Activated CD8-positive, alpha-beta T cell treated with anti-CD3 and anti-CD28 coated beads for 36 hours (primary cell): ENCODE measurements at regions not wholly inside any gene's neighbourhood (a gene's known extent, or its start where the extent isn't known, plus 50 kb on each side); places are given as distances from the start of the nearest gene placed in this dataset.
"Not testable (repeated sequence)": the region's sequence is repeated elsewhere in the genome, so short reads cannot be mapped to it uniquely, and the experiment has no call there.

ENCODE experiments used
- ATAC-seq: fragments of 200-7000 bp; cut with Tn5 transposase; one replicate; pipeline ENCODE4 v1.10.0; 2021; ENCODE audit warnings: mild to moderate bottlenecking, moderate library complexity
- CTCF ChIA-PET: fragments of 350-600 bp; sonication (Branson Sonifier 250); formaldehyde crosslinking; loops from one replicate; lab custom pipeline; 2021; ENCODE audit warnings: antibody characterized with exemption; lab: Charles Lee
- POLR2A ChIA-PET: fragments of 350-600 bp; sonication (Branson Sonifier 250); formaldehyde crosslinking; loops from one replicate; lab custom pipeline; 2021; ENCODE audit warnings: antibody characterized with exemption; lab: Charles Lee
- DNase-seq: peaks from one replicate; pipeline ENCODE4 v3.0.0-alpha.2; 2020
- H3K27ac Mint-ChIP-seq: one replicate; pipeline ENCODE4 v1.8.0; 2021; ENCODE audit warnings: mild to moderate bottlenecking, mixed read lengths
- H3K27me3 Mint-ChIP-seq: one replicate; pipeline ENCODE4 v1.8.0; 2021; ENCODE audit warnings: mixed read lengths
- H3K36me3 Mint-ChIP-seq: one replicate; pipeline ENCODE4 v1.8.0; 2021; ENCODE audit warnings: low read depth, mixed read lengths
- H3K4me1 Mint-ChIP-seq: one replicate; pipeline ENCODE4 v1.8.0; 2021; ENCODE audit warnings: low read depth, mixed read lengths
- H3K4me3 Mint-ChIP-seq: one replicate; pipeline ENCODE4 v1.8.0; 2021; ENCODE audit warnings: mild to moderate bottlenecking, moderate library complexity, mixed read lengths
- H3K9me3 Mint-ChIP-seq: one replicate; pipeline ENCODE4 v1.8.0; 2021; ENCODE audit warnings: mixed read lengths
- CTCF ChIP-seq: fragments of 200-600 bp; IDR thresholded peaks from one replicate; pipeline ENCODE4 v1.8.0; 2022; ENCODE audit warnings: antibody characterized with exemption, mild to moderate bottlenecking
- intact Hi-C: fragments of 100-400 bp; cut with micrococcal nuclease; formaldehyde crosslinking; loops from one replicate; pipeline ENCODE4 v1.10.0; 2022

- intact Hi-C loops: no loop called here
- no peaks in the 10 kb centered on the region for H3K4me1 Mint-ChIP-seq
- H3K27me3 Mint-ChIP-seq: peaks cover 36% of the 10 kb centered on the region
- ATAC-seq (no peak), DNase-seq (no peak)
- H3K27ac Mint-ChIP-seq: no peak overlapping the region
- ChIA-PET POLR2A (no interaction called here), CTCF (no interaction called here)
- H3K9me3 Mint-ChIP-seq: peaks cover 7% of the 10 kb centered on the region
- peaks cover 1% of the 10 kb centered on the region for H3K36me3 Mint-ChIP-seq
- no peak overlapping the region for H3K4me3 Mint-ChIP-seq
- no peak for TF ChIP-seq CTCF
Observed at GRCh38 chr7:43044511-43044910, 67.9 kb upstream of the HECW1 start.

GRCh38 chr7:43054052-43054722, 58.3 kb upstream of the HECW1 start:
- Mint-ChIP-seq H3K36me3 (no peaks in the 10 kb centered on the region), H3K27me3 (peaks cover 17% of the 10 kb centered on the region), H3K4me1 (no peaks in the 10 kb centered on the region), H3K27ac (no peak overlapping the region), H3K9me3 (peaks cover 3% of the 10 kb centered on the region), H3K4me3 (no peak overlapping the region)
- no peak for TF ChIP-seq CTCF
- ATAC-seq: no peak
- CTCF ChIA-PET: no interaction called here
- intact Hi-C loops: no loop called here
- POLR2A ChIA-PET: no interaction called here
- no peak for DNase-seq

- ChIA-PET CTCF (no interaction called here), POLR2A (no interaction called here)
- DNase-seq: no peak
- Mint-ChIP-seq H3K27me3 (peaks cover 5% of the 10 kb centered on the region), H3K36me3 (no peaks in the 10 kb centered on the region), H3K4me3 (no peak overlapping the region), H3K9me3 (no peaks in the 10 kb centered on the region), H3K4me1 (no peaks in the 10 kb centered on the region), H3K27ac (no peak overlapping the region)
- ATAC-seq: no peak
- TF ChIP-seq CTCF: no peak
- intact Hi-C loops: no loop called here
Observed at GRCh38 chr7:43057141-43057540, 55.3 kb upstream of the HECW1 start.

GRCh38 chr7:43058271-43059066, 54.0 kb upstream of the HECW1 start:
- no peak for ATAC-seq
- POLR2A ChIA-PET: no interaction called here

GRCh38 chr7:43059067-43059600, 53.3 kb upstream of the HECW1 start:
- intact Hi-C loops, H3K27me3 Mint-ChIP-seq, H3K27ac Mint-ChIP-seq, H3K4me3 Mint-ChIP-seq, ATAC-seq, CTCF ChIA-PET, H3K36me3 Mint-ChIP-seq, DNase-seq, POLR2A ChIA-PET, H3K4me1 Mint-ChIP-seq, H3K9me3 Mint-ChIP-seq: not testable (repeated sequence)

More at GRCh38 chr7:43058271-43059066, 54.0 kb upstream of the HECW1 start:
- no peak overlapping the region for H3K27ac Mint-ChIP-seq
- CTCF ChIA-PET: no interaction called here
- no peak overlapping the region for H3K4me3 Mint-ChIP-seq
- TF ChIP-seq CTCF: no peak
- intact Hi-C loops: no loop called here
- DNase-seq: no peak
- H3K36me3 Mint-ChIP-seq: no peaks in the 10 kb centered on the region
- no peaks in the 10 kb centered on the region for H3K9me3 Mint-ChIP-seq
- H3K4me1 Mint-ChIP-seq: no peaks in the 10 kb centered on the region
- peaks cover 5% of the 10 kb centered on the region for H3K27me3 Mint-ChIP-seq
